Neural cell (in vitro differentiated cells): ENCODE measurements at regions not wholly inside any gene's neighbourhood (a gene's known extent, or its start where the extent isn't known, plus 50 kb on each side); places are given as distances from the start of the nearest gene placed in this dataset.

Experiments used
- H2AFZ ChIP-seq: fragments of 200-600, 300-800 bp; sonication (generic), shearing (Covaris generic); 2 replicates; pipeline ENCODE4 v1.6.0; 2014; ENCODE audit warnings: low read depth, mild to moderate bottlenecking, antibody characterized with exemption, low read length, moderate library complexity
- H3F3A ChIP-seq: fragments of 200-600 bp; shearing (Covaris generic); 2 replicates; pipeline ENCODE4 v1.6.1; 2016; ENCODE audit warnings: mild to moderate bottlenecking, moderate library complexity, mixed read lengths, antibody characterized with exemption, low read length; ENCODE audit not compliant: insufficient read depth, poor library complexity, severe bottlenecking
- H3K27ac ChIP-seq: fragments of 200-600, 300-800 bp; sonication (generic), shearing (Covaris generic); 2 replicates; pipeline ENCODE4 v1.5.1; 2014; ENCODE audit warnings: mild to moderate bottlenecking, low read length, moderate library complexity
- H3K27me3 ChIP-seq: fragments of 300-800, 200-600 bp; sonication (generic), shearing (Covaris generic); 2 replicates; pipeline ENCODE4 v1.6.0; 2014; ENCODE audit warnings: mild to moderate bottlenecking, low read depth, low read length, moderate library complexity; ENCODE audit not compliant: insufficient read depth
- H3K36me3 ChIP-seq: fragments of 300-800, 200-600 bp; sonication (generic), shearing (Covaris generic); 2 replicates; pipeline ENCODE4 v1.5.1; 2014; ENCODE audit warnings: mild to moderate bottlenecking, antibody characterized with exemption, low read length, moderate library complexity; ENCODE audit not compliant: insufficient read depth
- H3K4me2 ChIP-seq: fragments of 300-800, 200-600 bp; sonication (generic), shearing (Covaris generic); 2 replicates; pipeline ENCODE4 v1.6.0; 2014; ENCODE audit warnings: mild to moderate bottlenecking, low read length
- H3K4me3 ChIP-seq: fragments of 300-800, 200-600 bp; sonication (generic), shearing (Covaris generic); 2 replicates; pipeline ENCODE4 v1.5.1; 2014; ENCODE audit warnings: mild to moderate bottlenecking, low read length, moderate library complexity
- H3K79me2 ChIP-seq: fragments of 200-600 bp; shearing (Covaris generic); replicated peaks from 2 replicates; pipeline ENCODE4 v1.6.0; 2014; ENCODE audit warnings: mild to moderate bottlenecking, low read length, moderate library complexity; ENCODE audit not compliant: insufficient read depth
- H3K9ac ChIP-seq: fragments of 300-800, 200-600 bp; sonication (generic), shearing (Covaris generic); 2 replicates; pipeline ENCODE4 v1.6.1; 2016; ENCODE audit warnings: mild to moderate bottlenecking, low read length, mixed read lengths
- H3K9me2 ChIP-seq: fragments of 200-600 bp; shearing (Covaris generic); 2 replicates; pipeline ENCODE4 v1.6.1; 2016; ENCODE audit warnings: mild to moderate bottlenecking, low read length, mixed read lengths; ENCODE audit not compliant: insufficient read depth
- H3K9me3 ChIP-seq: fragments of 200-600, 300-800 bp; sonication (generic), shearing (Covaris generic); 2 replicates; pipeline ENCODE4 v1.6.1; 2016; ENCODE audit warnings: mild to moderate bottlenecking, mixed run types, low read length, moderate library complexity, mixed read lengths
- H4K20me1 ChIP-seq: fragments of 200-600 bp; shearing (Covaris generic); 2 replicates; pipeline ENCODE4 v1.6.1; 2016; ENCODE audit warnings: mild to moderate bottlenecking, mixed run types; ENCODE audit not compliant: insufficient read depth
- EP300 ChIP-seq: fragments of 450-650 bp; conservative IDR thresholded peaks from 2 replicates; pipeline ENCODE4 v1.6.1; 2014; ENCODE audit warnings: antibody characterized with exemption, mild to moderate bottlenecking, moderate library complexity; ENCODE audit not compliant: poor library complexity, severe bottlenecking
- EZH2 ChIP-seq: fragments of 200-600, 300-800 bp; shearing (Covaris generic), sonication (generic); IDR thresholded peaks from 2 replicates; pipeline ENCODE4 v1.6.1; 2014; ENCODE audit warnings: antibody characterized with exemption, low read length, borderline replicate concordance, mild to moderate bottlenecking; ENCODE audit not compliant: insufficient read depth, poor library complexity, severe bottlenecking
- MXI1 ChIP-seq: fragments of 450-650 bp; conservative IDR thresholded peaks from 2 replicates; pipeline ENCODE4 v1.6.1; 2014; ENCODE audit warnings: antibody characterized with exemption, mild to moderate bottlenecking; ENCODE audit not compliant: poor library complexity, severe bottlenecking
- POLR2AphosphoS5 ChIP-seq: IDR thresholded peaks from 2 replicates; pipeline ENCODE4 v1.6.1; 2012
- RAD21 ChIP-seq: fragments of 450-650 bp; conservative IDR thresholded peaks from 2 replicates; pipeline ENCODE4 v1.6.1; 2014; ENCODE audit warnings: antibody characterized with exemption, mild to moderate bottlenecking, moderate library complexity
- SMC3 ChIP-seq: fragments of 450-650 bp; conservative IDR thresholded peaks from 2 replicates; pipeline ENCODE4 v1.6.1; 2014; ENCODE audit warnings: antibody characterized with exemption, mild to moderate bottlenecking, moderate library complexity; ENCODE audit not compliant: poor library complexity
- TAF1 ChIP-seq: IDR thresholded peaks from 2 replicates; pipeline ENCODE4 v1.6.1; 2012; ENCODE audit warnings: low read depth
- TF ChIP-seq, protein P1 (sequence below): fragments of 450-650 bp; IDR thresholded peaks from 2 replicates; pipeline ENCODE4 v1.5.1; 2014; ENCODE audit warnings: antibody characterized with exemption, mild to moderate bottlenecking, moderate library complexity; ENCODE audit not compliant: poor library complexity, severe bottlenecking
- TF ChIP-seq, protein P2 (sequence below): IDR thresholded peaks from 2 replicates; pipeline ENCODE4 v1.6.1; 2012; ENCODE audit warnings: borderline replicate concordance

DNA sequence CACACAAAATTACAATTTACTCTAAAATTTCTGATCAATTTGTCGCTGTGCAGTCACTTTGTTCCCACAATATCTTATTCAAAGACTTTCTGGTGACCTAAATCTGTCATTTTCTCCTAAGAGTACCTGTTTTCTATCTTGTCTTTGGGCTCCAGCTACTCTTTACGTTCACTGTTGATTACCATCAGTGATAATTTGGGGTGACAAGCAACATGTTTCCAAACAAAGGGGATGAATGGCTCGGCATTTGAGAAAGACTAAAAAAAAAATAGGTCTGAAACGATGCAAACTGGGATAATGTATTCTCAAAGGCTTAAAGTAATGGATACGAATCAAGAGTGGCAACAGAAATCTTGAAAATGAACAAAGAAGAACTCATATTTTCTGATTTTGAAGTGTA, 205.2 kb upstream of the DAB2 start:
- H4K20me1 ChIP-seq, result no peaks in the 10 kb centered on the region

DNA sequence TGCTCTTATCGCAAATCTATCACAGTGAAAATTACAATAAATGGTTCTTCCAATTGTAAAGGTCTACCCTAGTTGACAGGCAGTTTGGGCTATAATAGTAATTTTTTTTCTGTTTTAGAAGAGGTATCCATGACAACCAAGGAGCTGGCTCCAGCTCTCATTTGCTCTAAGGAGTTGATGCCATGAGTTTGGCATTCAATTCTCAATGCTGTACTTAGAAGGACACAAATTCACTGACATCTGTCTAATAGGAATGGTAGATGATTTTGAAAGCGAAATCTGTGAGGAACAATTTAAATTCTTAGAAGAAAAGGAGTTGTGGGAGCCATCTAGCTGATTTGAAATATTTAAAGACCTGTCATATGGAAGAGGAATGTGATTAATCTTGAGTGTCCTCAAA, 203.6 kb upstream of the DAB2 start:
- Histone ChIP-seq H3K4me2 (peak overlapping the region; percentile 35), H2AFZ (no peak overlapping the region), H3F3A (peaks cover 12% of the 10 kb centered on the region), H3K9me2 (no peaks in the 10 kb centered on the region), H3K4me3 (peak overlapping the region; percentile 39), H3K27ac (peak overlapping the region; percentile 91), H3K9ac (peak overlapping the region; percentile 26), H3K9me3 (no peaks in the 10 kb centered on the region), H3K36me3 (no peaks in the 10 kb centered on the region), H4K20me1 (no peaks in the 10 kb centered on the region), H3K27me3 (no peaks in the 10 kb centered on the region), H3K79me2 (no peaks in the 10 kb centered on the region)
- TF ChIP-seq EZH2 (no peak), SMC3 (no peak), POLR2AphosphoS5 (peak; percentile 73), TAF1 (no peak), EP300 (peak; percentile 96), RAD21 (no peak)
- TF ChIP-seq, protein P1, sequence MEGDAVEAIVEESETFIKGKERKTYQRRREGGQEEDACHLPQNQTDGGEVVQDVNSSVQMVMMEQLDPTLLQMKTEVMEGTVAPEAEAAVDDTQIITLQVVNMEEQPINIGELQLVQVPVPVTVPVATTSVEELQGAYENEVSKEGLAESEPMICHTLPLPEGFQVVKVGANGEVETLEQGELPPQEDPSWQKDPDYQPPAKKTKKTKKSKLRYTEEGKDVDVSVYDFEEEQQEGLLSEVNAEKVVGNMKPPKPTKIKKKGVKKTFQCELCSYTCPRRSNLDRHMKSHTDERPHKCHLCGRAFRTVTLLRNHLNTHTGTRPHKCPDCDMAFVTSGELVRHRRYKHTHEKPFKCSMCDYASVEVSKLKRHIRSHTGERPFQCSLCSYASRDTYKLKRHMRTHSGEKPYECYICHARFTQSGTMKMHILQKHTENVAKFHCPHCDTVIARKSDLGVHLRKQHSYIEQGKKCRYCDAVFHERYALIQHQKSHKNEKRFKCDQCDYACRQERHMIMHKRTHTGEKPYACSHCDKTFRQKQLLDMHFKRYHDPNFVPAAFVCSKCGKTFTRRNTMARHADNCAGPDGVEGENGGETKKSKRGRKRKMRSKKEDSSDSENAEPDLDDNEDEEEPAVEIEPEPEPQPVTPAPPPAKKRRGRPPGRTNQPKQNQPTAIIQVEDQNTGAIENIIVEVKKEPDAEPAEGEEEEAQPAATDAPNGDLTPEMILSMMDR, result no peak
- TF ChIP-seq, protein P2, sequence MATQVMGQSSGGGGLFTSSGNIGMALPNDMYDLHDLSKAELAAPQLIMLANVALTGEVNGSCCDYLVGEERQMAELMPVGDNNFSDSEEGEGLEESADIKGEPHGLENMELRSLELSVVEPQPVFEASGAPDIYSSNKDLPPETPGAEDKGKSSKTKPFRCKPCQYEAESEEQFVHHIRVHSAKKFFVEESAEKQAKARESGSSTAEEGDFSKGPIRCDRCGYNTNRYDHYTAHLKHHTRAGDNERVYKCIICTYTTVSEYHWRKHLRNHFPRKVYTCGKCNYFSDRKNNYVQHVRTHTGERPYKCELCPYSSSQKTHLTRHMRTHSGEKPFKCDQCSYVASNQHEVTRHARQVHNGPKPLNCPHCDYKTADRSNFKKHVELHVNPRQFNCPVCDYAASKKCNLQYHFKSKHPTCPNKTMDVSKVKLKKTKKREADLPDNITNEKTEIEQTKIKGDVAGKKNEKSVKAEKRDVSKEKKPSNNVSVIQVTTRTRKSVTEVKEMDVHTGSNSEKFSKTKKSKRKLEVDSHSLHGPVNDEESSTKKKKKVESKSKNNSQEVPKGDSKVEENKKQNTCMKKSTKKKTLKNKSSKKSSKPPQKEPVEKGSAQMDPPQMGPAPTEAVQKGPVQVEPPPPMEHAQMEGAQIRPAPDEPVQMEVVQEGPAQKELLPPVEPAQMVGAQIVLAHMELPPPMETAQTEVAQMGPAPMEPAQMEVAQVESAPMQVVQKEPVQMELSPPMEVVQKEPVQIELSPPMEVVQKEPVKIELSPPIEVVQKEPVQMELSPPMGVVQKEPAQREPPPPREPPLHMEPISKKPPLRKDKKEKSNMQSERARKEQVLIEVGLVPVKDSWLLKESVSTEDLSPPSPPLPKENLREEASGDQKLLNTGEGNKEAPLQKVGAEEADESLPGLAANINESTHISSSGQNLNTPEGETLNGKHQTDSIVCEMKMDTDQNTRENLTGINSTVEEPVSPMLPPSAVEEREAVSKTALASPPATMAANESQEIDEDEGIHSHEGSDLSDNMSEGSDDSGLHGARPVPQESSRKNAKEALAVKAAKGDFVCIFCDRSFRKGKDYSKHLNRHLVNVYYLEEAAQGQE, result peak; percentile 77

More for the DNA sequence above, 205.2 kb upstream of the DAB2 start:
- peak overlapping the region; percentile 26 for H3K9ac ChIP-seq
- no peak for TF ChIP-seq TAF1
- no peak for TF ChIP-seq EP300
- no peak for TF ChIP-seq SMC3
- TF ChIP-seq POLR2AphosphoS5, result no peak
- no peak for TF ChIP-seq MXI1
- TF ChIP-seq RAD21, result no peak
- TF ChIP-seq, protein P1, result no peak
- TF ChIP-seq, protein P2, result no peak
- no peak for TF ChIP-seq EZH2
- H3F3A ChIP-seq, result peaks cover 12% of the 10 kb centered on the region
- H3K36me3 ChIP-seq, result no peaks in the 10 kb centered on the region
- peak overlapping the region; percentile 91 for H3K27ac ChIP-seq
- H3K79me2 ChIP-seq, result no peaks in the 10 kb centered on the region
- no peaks in the 10 kb centered on the region for H3K27me3 ChIP-seq
- peak overlapping the region; percentile 46 for H2AFZ ChIP-seq
- H3K9me3 ChIP-seq, result no peaks in the 10 kb centered on the region
- no peak overlapping the region for H3K4me3 ChIP-seq
- H3K4me2 ChIP-seq, result no peak overlapping the region
- no peaks in the 10 kb centered on the region for H3K9me2 ChIP-seq
